IPS-NIHi7 (cell line): ENCODE measurements at regions not wholly inside any gene's neighbourhood (a gene's known extent, or its start where the extent isn't known, plus 50 kb on each side); places are given as distances from the start of the nearest gene placed in this dataset.
"Not testable (repeated sequence)": the region's sequence is repeated elsewhere in the genome, so short reads cannot be mapped to it uniquely, and the experiment has no call there.

Source experiments
- DNase-seq: peaks from one replicate; pipeline ENCODE4 v3.0.0; 2012; ENCODE audit warnings: mixed read lengths; ENCODE audit errors: extremely low spot score

GRCh38 chr10:91003379-91003778 is 82.5 kb upstream of the ANKRD1 start:
- DNase-seq, result not testable (repeated sequence)

- DNase-seq, result not testable (repeated sequence)
These were observed 84.4 kb upstream of the ANKRD1 start for GRCh38 chr10:91005276-91005675.

GRCh38 chr10:91006001-91006751 is 85.3 kb upstream of the ANKRD1 start:
- peak; percentile 63 for DNase-seq

- DNase-seq, result no peak
These were observed 86.0 kb upstream of the ANKRD1 start for GRCh38 chr10:91006752-91007346.

GRCh38 chr10:91007655-91008054 is 86.8 kb upstream of the ANKRD1 start:
- no peak for DNase-seq

GRCh38 chr10:91009121-91009520 is 88.2 kb upstream of the ANKRD1 start:
- no peak for DNase-seq

GRCh38 chr10:91010952-91011351 is 90.1 kb upstream of the ANKRD1 start:
- no peak for DNase-seq

GRCh38 chr10:91012502-91012901 is 91.6 kb upstream of the ANKRD1 start:
- no peak for DNase-seq

- no peak for DNase-seq
These were observed 93.1 kb upstream of the ANKRD1 start for GRCh38 chr10:91013985-91014384.

GRCh38 chr10:91017198-91017597 is 96.3 kb upstream of the ANKRD1 start:
- DNase-seq, result no peak

- DNase-seq, result no peak
These were observed 101.0 kb upstream of the ANKRD1 start for GRCh38 chr10:91021901-91022300.

- DNase-seq, result no peak
These were observed 101.5 kb upstream of the ANKRD1 start for GRCh38 chr10:91022390-91022789.

GRCh38 chr10:91022924-91023699 is 102.2 kb upstream of the ANKRD1 start:
- DNase-seq, result no peak

- DNase-seq, result no peak
These were observed 103.0 kb upstream of the ANKRD1 start for GRCh38 chr10:91023700-91024398.

GRCh38 chr10:91024541-91024940 is 103.7 kb upstream of the ANKRD1 start:
- DNase-seq, result no peak

GRCh38 chr10:91032611-91033206 is 111.8 kb upstream of the ANKRD1 start:
- no peak for DNase-seq

- DNase-seq, result no peak
These were observed 112.5 kb upstream of the ANKRD1 start for GRCh38 chr10:91033324-91033950.

GRCh38 chr10:91034042-91034441 is 113.2 kb upstream of the ANKRD1 start:
- DNase-seq, result no peak

- DNase-seq, result peak; percentile 44
These were observed 113.7 kb upstream of the ANKRD1 start for GRCh38 chr10:91034494-91035159.

GRCh38 chr10:91035650-91036292 is 114.9 kb upstream of the ANKRD1 start:
- no peak for DNase-seq
